T-helper 1 cell treated with Interleukin-12 subunit alpha and Interleukin-12 subunit beta and Interleukin-4 antibody, amounts not matched to agents 30 ng/mL and 1 ng/mL, for 36 hours (primary cell): ENCODE measurements at regions not wholly inside any gene's neighbourhood (a gene's known extent, or its start where the extent isn't known, plus 50 kb on each side); places are given as distances from the start of the nearest gene placed in this dataset.

ENCODE experiments used
- intact Hi-C: fragments of 100-400 bp; cut with micrococcal nuclease; formaldehyde crosslinking; loops from one replicate; pipeline ENCODE4 v1.15.1; 2024

GRCh38 chr12:92007787-92008186, 137.9 kb downstream of the BTG1 start:
- intact Hi-C loops = no loop called here

GRCh38 chr12:92003701-92004100, 141.9 kb downstream of the BTG1 start:
- intact Hi-C loops = no loop called here

GRCh38 chr12:92002673-92003382, 142.8 kb downstream of the BTG1 start:
- intact Hi-C loops = no loop called here

GRCh38 chr12:92002195-92002649, 143.4 kb downstream of the BTG1 start:
- intact Hi-C loops = no loop called here

- intact Hi-C loops = loop anchor here (2.0 kb wide), 1 partner anchor 20 kb away; no protein-coding TSS in a partner anchor
Measured at GRCh38 chr12:92000597-92000996, 145.0 kb downstream of the BTG1 start.

- intact Hi-C loops = loop anchor here (2.0 kb wide), 1 partner anchor 19 kb away; no protein-coding TSS in a partner anchor
Measured at GRCh38 chr12:91999823-92000222, 145.8 kb downstream of the BTG1 start.

- intact Hi-C loops = no loop called here
Measured at GRCh38 chr12:91998316-91998715, 147.3 kb downstream of the BTG1 start.

- intact Hi-C loops = no loop called here
Measured at GRCh38 chr12:91994208-91994797, 151.3 kb downstream of the BTG1 start.

GRCh38 chr12:91993287-91994017, 152.2 kb downstream of the BTG1 start:
- intact Hi-C loops = no loop called here

GRCh38 chr12:91991399-91992187, 154.1 kb downstream of the BTG1 start:
- intact Hi-C loops = loop anchor here (1.0 kb wide), 4 partner anchors 39 to 579 kb away; no protein-coding TSS in a partner anchor

GRCh38 chr12:91990525-91990924, 155.1 kb downstream of the BTG1 start:
- intact Hi-C loops = no loop called here

GRCh38 chr12:91989143-91989542, 156.5 kb downstream of the BTG1 start:
- intact Hi-C loops = loop anchor here (2.0 kb wide), 1 partner anchor 152 kb away; no protein-coding TSS in a partner anchor

GRCh38 chr12:91988086-91988923, 157.3 kb downstream of the BTG1 start:
- intact Hi-C loops = loop anchor here (2.0 kb wide), 1 partner anchor 152 kb away; no protein-coding TSS in a partner anchor

GRCh38 chr12:91986084-91986483, 159.6 kb downstream of the BTG1 start:
- intact Hi-C loops = no loop called here

- intact Hi-C loops = no loop called here
Measured at GRCh38 chr12:91985002-91985787, 160.5 kb downstream of the BTG1 start.

GRCh38 chr12:91984556-91984955, 161.1 kb downstream of the BTG1 start:
- intact Hi-C loops = no loop called here

- intact Hi-C loops = no loop called here
Measured at GRCh38 chr12:91983935-91984334, 161.7 kb downstream of the BTG1 start.

- intact Hi-C loops = no loop called here
Measured at GRCh38 chr12:91982946-91983345, 162.7 kb downstream of the BTG1 start.

- intact Hi-C loops = loop anchor here (2.0 kb wide), 1 partner anchor 20 kb away; no protein-coding TSS in a partner anchor
Measured at GRCh38 chr12:91980389-91980821, 165.2 kb downstream of the BTG1 start.
